DMS79 treated with DMSO at 0.1 percent for 48 hours (cell line): ENCODE measurements at regions not wholly inside any gene's neighbourhood (a gene's known extent, or its start where the extent isn't known, plus 50 kb on each side); places are given as distances from the start of the nearest gene placed in this dataset.

Experiments
- DNase-seq: peaks from one replicate; lab custom pipeline; 2025; lab: John Stamatoyannopoulos, UW

DNA sequence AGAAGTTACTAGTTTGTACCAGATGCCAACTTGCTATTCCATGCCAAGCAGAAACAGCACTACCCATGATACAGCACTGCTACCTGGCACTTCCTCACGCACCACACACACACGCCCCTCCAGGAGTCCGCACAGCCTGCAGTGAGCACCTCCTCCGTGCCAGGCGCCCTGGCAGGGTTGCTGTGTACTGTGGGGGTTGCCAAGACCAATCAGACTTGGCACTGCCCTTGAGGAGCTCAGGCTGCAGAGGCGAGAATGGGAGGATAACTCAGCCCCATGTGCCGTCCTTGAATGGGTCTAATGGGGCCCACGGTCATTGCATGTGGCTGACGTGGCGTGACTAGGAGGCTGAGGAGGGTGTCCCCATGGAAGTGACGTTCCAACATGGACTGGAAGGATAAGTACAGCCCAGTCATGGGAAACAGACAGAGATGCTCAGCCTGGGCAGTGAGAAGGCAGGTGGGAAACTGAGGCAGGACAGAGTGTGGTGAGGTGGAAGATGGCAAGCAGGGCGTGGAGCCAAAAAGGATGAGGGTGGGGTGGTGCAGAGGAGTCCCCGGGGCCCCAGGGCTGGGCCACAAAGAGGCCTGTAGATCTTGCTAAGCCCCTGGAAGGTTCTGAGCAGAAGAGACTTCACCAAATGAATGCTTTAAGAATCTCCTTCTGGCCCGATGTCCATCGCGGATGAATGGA, 65.3 kb upstream of the C14orf180 start:
- no peak for DNase-seq

DNA sequence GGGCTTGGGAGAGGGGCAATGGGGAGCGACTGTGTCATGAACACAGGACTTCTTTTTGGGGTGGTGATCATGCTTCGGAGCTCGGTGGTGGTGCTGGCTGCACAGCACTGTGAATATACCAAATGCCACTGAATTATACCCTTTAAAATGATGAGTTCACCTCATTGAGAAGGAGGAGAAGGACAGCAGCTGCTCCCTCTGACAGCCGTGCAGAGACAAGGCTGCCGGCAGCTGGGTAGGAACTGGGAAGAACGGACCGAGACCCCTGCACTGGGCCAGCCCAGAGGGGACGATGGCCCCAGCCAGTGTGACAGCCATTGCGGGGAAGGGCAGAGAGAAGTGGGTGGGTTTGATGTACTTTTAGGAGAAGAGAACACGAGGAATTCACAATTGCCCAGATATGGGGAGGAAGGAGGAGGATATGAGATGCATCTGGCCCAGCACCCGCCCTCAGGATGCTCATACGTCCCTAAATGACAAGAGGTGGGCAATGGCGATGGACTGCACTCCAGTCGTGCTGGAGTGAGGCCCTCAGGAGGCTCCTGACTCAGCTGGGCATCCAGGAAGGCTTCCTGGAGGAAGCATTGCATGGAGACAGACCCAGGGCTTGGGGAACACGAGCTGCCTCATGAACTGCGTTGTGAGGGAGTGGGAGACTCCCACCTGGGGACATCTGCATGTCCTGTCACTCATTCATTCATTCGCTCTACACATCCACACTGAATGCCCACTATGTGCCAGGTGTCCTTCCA, 64.3 kb upstream of the C14orf180 start:
- no peak for DNase-seq

DNA sequence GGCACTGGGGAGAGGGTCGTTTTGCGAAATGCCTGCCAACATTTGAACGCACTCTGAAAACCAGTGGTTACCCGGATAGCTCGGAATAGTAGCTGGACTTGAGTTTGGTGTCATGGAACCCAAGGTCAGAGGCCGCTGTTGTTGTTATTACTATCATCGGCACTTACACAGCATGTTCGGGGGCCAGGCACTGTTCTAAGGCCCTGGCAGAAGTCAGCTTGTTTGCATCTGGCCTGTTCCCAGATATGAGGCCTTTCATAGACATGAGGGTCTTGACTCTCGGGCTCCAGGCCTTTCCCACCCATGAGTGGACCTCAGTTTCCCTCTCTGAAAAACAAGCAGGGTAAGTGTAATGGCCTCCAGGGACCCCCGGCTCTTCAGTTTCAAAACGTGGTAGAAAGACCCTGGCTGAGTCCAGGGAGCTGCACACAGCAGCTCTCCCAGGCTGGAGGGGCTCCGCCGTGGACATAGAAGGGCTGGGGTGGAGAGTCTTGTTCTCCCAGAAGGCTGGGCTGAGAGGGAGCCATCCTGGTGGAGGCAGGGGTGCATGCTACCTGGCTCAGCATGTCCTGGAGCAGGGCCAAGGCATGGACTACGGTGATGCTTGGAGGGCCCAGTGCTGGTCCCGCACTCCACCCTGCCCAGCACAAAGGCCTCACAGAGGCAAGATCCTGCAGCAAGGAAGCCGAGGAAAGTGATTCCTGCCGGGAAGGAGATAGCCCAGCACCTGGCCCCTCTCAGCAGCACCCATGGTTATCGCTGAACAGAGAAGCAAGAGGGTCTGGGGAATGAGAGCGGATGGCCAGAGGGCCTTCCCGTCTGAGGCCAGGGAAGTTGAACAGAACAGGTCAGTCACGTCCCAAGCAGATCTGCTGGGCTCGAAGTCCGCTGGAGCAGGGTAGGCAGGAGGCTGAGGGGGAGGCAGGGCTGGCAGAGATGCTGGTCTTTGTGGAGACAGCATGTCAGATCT, 63.5 kb upstream of the C14orf180 start:
- no peak for DNase-seq

DNA sequence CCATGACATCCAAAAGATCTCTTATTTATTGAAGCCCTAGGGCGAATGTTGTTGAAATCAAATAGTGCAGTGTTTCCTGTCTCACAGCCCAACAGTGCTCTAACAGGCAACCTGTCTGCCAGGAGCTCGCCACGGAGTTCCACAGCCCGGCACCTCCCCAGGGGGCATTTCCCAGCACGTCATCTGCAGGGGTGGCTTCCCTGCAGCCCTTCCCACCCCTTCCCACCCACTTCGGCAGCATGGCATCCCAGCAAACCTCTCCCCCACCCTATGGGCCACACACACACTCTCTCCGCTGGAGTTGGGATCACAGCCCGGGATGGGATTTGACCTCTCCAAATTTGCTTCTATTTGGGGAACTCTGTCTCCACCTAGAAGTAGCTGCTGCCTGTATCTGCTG, 62.7 kb upstream of the C14orf180 start:
- DNase-seq = no peak

DNA sequence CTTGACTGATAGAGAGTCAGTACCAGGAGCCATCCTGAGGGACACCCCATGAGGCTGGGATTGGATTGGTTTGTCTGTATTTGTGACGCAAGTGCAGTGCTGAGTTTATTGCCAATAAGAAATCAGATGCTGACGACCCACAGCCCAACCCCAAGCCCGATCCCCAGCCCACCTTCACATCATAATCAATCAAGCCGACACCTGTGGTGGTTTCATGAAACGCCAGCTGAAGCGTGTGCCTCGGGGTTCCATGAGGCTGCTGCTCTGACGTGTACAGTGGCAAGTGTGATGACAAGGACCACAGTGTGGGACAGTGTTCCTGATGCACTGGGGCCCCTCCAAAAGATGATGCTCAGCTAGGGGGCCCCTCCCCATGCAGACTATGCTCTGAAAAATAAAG, 62.1 kb upstream of the C14orf180 start:
- no peak for DNase-seq

DNA sequence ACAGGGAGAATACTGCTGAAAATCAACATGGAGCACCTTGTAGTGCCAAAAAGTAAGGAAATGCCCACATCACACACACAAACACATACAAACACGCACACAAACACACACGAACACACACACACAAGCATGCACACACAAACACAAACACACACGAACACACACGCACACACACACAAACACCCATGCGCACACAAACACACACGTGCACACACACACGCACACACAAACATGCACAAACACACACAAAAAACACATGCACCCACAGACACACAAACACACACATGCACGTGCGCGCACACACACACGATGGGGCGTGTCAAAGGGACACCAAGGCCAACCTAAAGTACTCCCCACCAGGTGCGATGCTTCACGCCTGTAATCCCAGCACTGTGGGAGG, 61.7 kb upstream of the C14orf180 start:
- no peak for DNase-seq

DNA sequence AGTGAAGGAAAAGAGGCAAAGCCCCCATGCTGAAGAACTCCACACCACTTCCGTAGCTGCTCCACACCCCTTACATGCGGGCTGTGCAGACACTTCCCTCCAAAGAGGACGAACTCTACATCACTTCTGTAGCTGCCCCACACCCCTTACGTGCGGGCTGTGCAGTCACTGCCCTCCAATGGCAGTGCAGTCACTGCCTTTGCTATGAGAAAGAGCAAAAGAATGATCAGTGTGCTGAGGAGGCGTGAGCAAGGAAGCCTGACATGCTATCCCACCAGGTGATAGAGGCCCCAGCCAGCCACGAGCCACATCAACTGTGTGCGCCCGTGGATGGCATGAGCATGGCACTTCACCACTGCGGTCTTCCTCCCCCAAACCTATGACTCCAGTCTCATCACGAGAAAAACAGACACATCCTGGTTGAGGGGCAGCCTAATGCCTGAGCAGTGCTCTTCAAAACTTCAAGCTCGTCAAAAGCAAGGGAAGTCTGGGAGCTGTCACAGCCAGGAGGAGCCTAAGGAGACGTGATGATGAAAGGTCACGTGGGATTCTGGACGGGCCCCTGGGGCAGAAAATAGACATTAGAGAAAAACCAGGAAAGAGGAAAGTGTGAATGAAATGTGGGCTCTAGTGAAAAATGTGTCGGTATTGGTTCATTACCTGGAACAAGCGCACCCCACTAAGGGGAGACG, 60.8 kb upstream of the C14orf180 start:
- DNase-seq = no peak

GRCh38 chr14:104519721-104520120, 59.8 kb upstream of the C14orf180 start:
- DNase-seq = no peak

DNA sequence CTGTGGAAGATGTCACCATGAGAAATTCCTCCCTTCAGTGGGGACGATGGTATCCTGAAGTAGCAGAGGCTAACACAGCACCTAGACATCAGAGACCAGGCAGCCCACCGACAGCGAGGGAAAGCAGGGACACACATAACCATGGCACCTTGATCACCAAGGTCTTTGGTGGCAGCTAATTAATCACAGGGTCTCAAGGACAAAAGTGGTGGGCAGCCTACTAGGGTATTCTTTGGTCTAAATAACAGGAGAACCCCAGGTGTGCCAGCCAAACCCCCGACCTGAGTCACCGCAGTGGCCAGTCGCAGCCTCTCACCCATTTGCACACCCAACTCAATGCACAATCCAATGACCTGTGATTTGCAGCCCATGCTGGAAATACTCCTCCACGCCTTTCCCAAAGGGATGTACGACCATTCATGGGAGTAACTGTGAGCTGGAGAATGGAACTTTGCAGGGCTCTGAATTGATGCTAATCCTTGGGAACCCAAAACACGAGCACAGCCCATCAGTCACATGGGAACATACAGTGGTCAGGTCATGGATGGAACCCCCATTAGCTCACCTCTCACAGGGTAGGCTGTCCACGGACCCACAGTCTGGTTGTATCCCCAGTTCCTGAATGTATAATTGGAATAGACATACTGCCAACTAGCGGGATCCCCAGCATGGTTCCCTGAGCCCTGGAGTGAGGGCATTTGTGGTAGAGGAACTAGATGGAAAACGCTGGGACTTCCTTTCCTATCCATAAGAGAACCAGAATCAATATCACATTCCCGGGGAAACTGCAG, 58.7 kb upstream of the C14orf180 start:
- DNase-seq = no peak

DNA sequence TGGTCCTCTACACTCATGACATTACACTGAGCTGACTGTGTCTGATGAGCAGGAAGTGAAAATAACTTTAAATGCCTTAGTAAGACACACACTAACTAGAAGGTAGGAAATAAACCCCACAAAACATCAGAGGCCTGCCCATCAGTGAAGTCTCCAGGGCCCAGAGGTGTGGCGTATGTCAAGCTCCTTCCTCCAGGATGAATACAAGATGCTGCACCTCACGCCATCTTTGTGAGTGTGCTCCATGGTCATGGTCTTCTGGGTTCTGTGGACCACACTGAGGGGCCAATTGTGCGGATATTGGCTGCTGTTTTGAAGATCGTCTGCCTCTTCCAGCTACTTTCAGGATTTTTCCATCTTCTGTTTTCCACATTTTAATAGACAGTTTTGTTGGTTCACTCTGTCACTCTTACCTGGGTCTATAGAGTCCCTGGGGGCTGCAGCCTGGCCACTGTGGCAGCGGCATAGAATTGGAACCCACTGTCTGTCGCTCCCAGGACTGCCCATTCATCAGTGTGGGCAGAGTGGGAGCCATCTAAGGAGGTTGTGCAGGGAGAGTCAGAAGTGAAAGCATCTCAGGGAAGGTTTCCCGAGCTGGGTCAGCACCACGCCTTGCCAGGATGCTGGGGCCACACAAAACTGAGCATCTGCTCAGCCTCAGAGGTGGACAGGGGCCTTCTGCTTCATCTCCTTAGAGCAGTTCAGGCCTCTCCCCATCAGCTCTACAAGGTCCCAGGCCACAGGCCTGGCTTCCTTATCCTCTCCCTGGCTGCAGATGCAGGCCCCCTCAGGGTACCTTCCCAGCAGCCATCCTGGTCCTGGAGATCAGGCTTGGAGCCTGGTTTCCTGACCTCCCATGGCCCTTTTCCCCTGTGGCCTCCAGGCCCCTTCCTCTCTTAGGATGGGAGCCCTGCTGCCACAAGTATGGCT, 57.5 kb upstream of the C14orf180 start:
- DNase-seq = no peak

DNA sequence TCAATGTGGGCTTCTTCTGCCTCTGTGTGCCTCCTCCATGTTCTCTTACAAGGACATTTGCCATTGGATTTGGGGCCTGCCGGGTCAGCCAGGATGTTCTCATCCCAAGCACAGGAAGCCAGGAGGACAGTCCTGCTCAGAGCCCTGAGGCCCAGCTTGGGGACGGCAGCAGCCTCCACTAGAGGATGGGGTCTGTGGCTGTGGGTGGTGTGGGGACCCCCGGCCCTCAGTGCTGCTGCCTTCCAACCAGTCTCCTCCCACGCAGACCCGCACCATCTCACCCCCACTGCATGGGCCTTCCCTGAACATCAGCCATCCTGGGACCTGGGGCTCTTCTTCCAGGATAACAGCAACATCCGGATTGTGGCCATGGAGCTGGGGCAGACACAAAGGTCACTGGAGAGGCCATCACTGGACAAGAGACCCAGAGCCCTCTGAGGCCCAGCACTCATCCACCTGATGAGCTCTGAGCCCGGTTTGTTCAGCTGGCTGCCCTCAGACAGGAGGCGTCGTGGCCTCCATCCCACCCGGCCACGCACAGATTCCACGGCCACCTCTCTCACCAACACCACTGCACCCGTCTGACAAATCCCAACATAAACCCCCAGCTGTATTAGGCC, 56.5 kb upstream of the C14orf180 start:
- DNase-seq = no peak

GRCh38 chr14:104523546-104523935, 56.0 kb upstream of the C14orf180 start:
- DNase-seq = no peak

- DNase-seq = no peak
Measured at GRCh38 chr14:104524726-104525125, 54.8 kb upstream of the C14orf180 start.

GRCh38 chr14:104526723-104527645, 52.6 kb upstream of the C14orf180 start:
- DNase-seq = no peak

- DNase-seq = no peak
Measured at GRCh38 chr14:104527857-104528459, 51.6 kb upstream of the C14orf180 start.

DNA sequence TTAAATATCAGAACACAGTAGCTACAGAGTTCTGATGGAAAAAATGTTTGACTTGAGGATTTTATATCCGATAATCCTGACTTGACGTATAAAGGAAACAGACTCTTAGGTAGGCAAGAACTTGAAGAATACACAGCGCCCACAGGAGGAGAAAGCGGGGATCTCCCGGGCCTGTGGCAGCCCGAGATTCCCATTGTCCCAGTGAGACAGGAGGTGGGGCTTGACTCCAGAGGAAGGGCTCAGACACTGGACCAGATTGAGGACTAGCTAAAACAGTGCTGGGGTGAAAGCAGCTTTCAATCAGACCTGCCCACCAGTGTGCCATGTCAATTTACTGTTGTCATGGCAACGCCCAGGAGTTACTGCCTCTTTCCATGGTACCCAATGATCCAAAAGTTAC, 51.1 kb upstream of the C14orf180 start:
- no peak for DNase-seq
